Stimulated activated naive B cell treated with anti-CD40 and anti-IgM and Interleukin-4, amounts not matched to agents 10 μg/mL and 1 μg/mL and 100 μg/mL, for 72 hours (primary cell): ENCODE measurements at regions not wholly inside any gene's neighbourhood (a gene's known extent, or its start where the extent isn't known, plus 50 kb on each side); places are given as distances from the start of the nearest gene placed in this dataset.
"Not testable (repeated sequence)": the region's sequence is repeated elsewhere in the genome, so short reads cannot be mapped to it uniquely, and the experiment has no call there.

Experiments
- ATAC-seq, 2 donors: fragments of 150-1000 bp; cut with Tn5 transposase; replicated peaks; 2 replicates each; pipeline ENCODE4 v1.10.0; 2021; ENCODE audit warnings: moderate library complexity in 1 of 2
- DNase-seq: peaks from one replicate; pipeline ENCODE4 v3.0.0; 2021
- H3K27ac Mint-ChIP-seq: one replicate; pipeline ENCODE4 v1.8.0; 2022; ENCODE audit warnings: mild to moderate bottlenecking, mixed read lengths
- H3K27me3 Mint-ChIP-seq, 2 donors: one replicate each; pipeline ENCODE4 v1.8.0; 2022; ENCODE audit warnings: mixed read lengths in 2 of 2
- H3K36me3 Mint-ChIP-seq, 2 donors: one replicate each; pipeline ENCODE4 v1.8.0; 2022; ENCODE audit warnings: mixed read lengths in 2 of 2, mild to moderate bottlenecking in 1 of 2
- H3K4me1 Mint-ChIP-seq, 2 donors: one replicate each; pipeline ENCODE4 v1.8.0; 2022; ENCODE audit warnings: mixed read lengths in 2 of 2, mild to moderate bottlenecking in 1 of 2
- H3K4me3 Mint-ChIP-seq, 2 donors: one replicate each; pipeline ENCODE4 v1.8.0; 2022; ENCODE audit warnings: mild to moderate bottlenecking in 2 of 2, mixed read lengths in 2 of 2, moderate library complexity in 1 of 2
- H3K9me3 Mint-ChIP-seq, 2 donors: one replicate each; pipeline ENCODE4 v1.8.0; 2022; ENCODE audit warnings: mixed read lengths in 2 of 2, mild to moderate bottlenecking in 1 of 2

GRCh38 chr21:10451274-10451673, 70.1 kb upstream of the TPTE start:
- DNase-seq, H3K4me1 Mint-ChIP-seq, H3K27me3 Mint-ChIP-seq, ATAC-seq, H3K9me3 Mint-ChIP-seq, H3K4me3 Mint-ChIP-seq, H3K27ac Mint-ChIP-seq, H3K36me3 Mint-ChIP-seq: not testable (repeated sequence)

- H3K27me3 Mint-ChIP-seq, H3K27ac Mint-ChIP-seq, H3K9me3 Mint-ChIP-seq, H3K4me1 Mint-ChIP-seq, H3K4me3 Mint-ChIP-seq, DNase-seq, H3K36me3 Mint-ChIP-seq: not testable (repeated sequence)
- peak; percentile 3 to 11 for ATAC-seq
Observed at GRCh38 chr21:10457765-10458164, 63.6 kb upstream of the TPTE start.

GRCh38 chr21:10460957-10461356, 60.4 kb upstream of the TPTE start:
- H3K4me1 Mint-ChIP-seq, H3K27ac Mint-ChIP-seq: not testable (repeated sequence)

GRCh38 chr21:10461445-10461844, 59.9 kb upstream of the TPTE start:
- not testable (repeated sequence) for H3K4me3 Mint-ChIP-seq, H3K36me3 Mint-ChIP-seq, H3K4me1 Mint-ChIP-seq, H3K9me3 Mint-ChIP-seq, H3K27me3 Mint-ChIP-seq, DNase-seq, ATAC-seq, H3K27ac Mint-ChIP-seq

More at GRCh38 chr21:10460957-10461356, 60.4 kb upstream of the TPTE start:
- not testable (repeated sequence) for ATAC-seq, H3K27me3 Mint-ChIP-seq, H3K9me3 Mint-ChIP-seq, H3K36me3 Mint-ChIP-seq, H3K4me3 Mint-ChIP-seq, DNase-seq

GRCh38 chr21:10463156-10463555, 58.2 kb upstream of the TPTE start:
- H3K36me3 Mint-ChIP-seq: no peaks in the 10 kb centered on the region
- H3K4me3 Mint-ChIP-seq: no peak overlapping the region

GRCh38 chr21:10464975-10465374, 56.4 kb upstream of the TPTE start:
- no peaks in the 10 kb centered on the region for H3K4me1 Mint-ChIP-seq
- no peak overlapping the region for H3K27ac Mint-ChIP-seq
- H3K4me3 Mint-ChIP-seq: no peak overlapping the region
- H3K36me3 Mint-ChIP-seq: no peaks in the 10 kb centered on the region
- no peaks in the 10 kb centered on the region for H3K27me3 Mint-ChIP-seq
- ATAC-seq (peak; percentile 15 to 26), DNase-seq (no peak)
- no peaks in the 10 kb centered on the region for H3K9me3 Mint-ChIP-seq

More at GRCh38 chr21:10463156-10463555, 58.2 kb upstream of the TPTE start:
- ATAC-seq: no peak
- DNase-seq: no peak
- H3K4me1 Mint-ChIP-seq: no peaks in the 10 kb centered on the region
- no peak overlapping the region for H3K27ac Mint-ChIP-seq
- H3K27me3 Mint-ChIP-seq: no peaks in the 10 kb centered on the region
- no peaks in the 10 kb centered on the region for H3K9me3 Mint-ChIP-seq

- H3K4me1 Mint-ChIP-seq, H3K36me3 Mint-ChIP-seq: not testable (repeated sequence)
Observed at GRCh38 chr21:10465524-10466110, 55.8 kb upstream of the TPTE start.

GRCh38 chr21:10466200-10466599, 55.2 kb upstream of the TPTE start:
- DNase-seq (no peak), ATAC-seq (no peak)
- Mint-ChIP-seq H3K4me3 (no peak overlapping the region), H3K27me3 (no peaks in the 10 kb centered on the region), H3K9me3 (no peaks in the 10 kb centered on the region), H3K4me1 (no peaks in the 10 kb centered on the region), H3K27ac (no peak overlapping the region), H3K36me3 (no peaks in the 10 kb centered on the region)

More at GRCh38 chr21:10465524-10466110, 55.8 kb upstream of the TPTE start:
- DNase-seq, H3K9me3 Mint-ChIP-seq, H3K27ac Mint-ChIP-seq, H3K27me3 Mint-ChIP-seq, H3K4me3 Mint-ChIP-seq: not testable (repeated sequence)
- peak; percentile 17 to 24 for ATAC-seq
